Naive B cell (primary cell): ENCODE measurements at regions not wholly inside any gene's neighbourhood (a gene's known extent, or its start where the extent isn't known, plus 50 kb on each side); places are given as distances from the start of the nearest gene placed in this dataset.

Experiments used
- ATAC-seq, 2 donors: fragments of 150-1000 bp; cut with Tn5 transposase; 2 replicates each; pipeline ENCODE4 v1.10.0; 2021; ENCODE audit warnings: low read depth in 2 of 2, mild to moderate bottlenecking in 2 of 2, moderate library complexity in 2 of 2
- DNase-seq: peaks from one replicate; pipeline ENCODE4 v3.0.0; 2022
- H3K27ac Mint-ChIP-seq, 6 donors: one replicate each; pipeline ENCODE4 v1.8.0; 2020 to 2022; ENCODE audit warnings: mild to moderate bottlenecking in 6 of 6, mixed read lengths in 6 of 6, moderate library complexity in 5 of 6, inconsistent platforms in 2 of 6
- H3K27me3 Mint-ChIP-seq, 3 donors: one replicate each; pipeline ENCODE4 v1.8.0; 2021 to 2022; ENCODE audit warnings: mixed read lengths in 3 of 3, mild to moderate bottlenecking in 1 of 3
- H3K36me3 Mint-ChIP-seq, 2 donors: one replicate each; pipeline ENCODE4 v1.8.0; 2020 to 2022; ENCODE audit warnings: mixed read lengths in 2 of 2, inconsistent platforms in 1 of 2, mild to moderate bottlenecking in 1 of 2
- H3K4me1 Mint-ChIP-seq, 3 donors: one replicate each; pipeline ENCODE4 v1.8.0; 2020 to 2022; ENCODE audit warnings: mixed read lengths in 3 of 3, inconsistent platforms in 1 of 3, mild to moderate bottlenecking in 1 of 3, moderate library complexity in 1 of 3
- H3K4me3 Mint-ChIP-seq, 8 donors: one replicate each; pipeline ENCODE4 v1.8.0; 2020 to 2022; ENCODE audit warnings: mild to moderate bottlenecking in 8 of 8, mixed read lengths in 8 of 8, moderate library complexity in 8 of 8, inconsistent platforms in 2 of 8
- H3K9me3 Mint-ChIP-seq, 7 donors: one replicate each; pipeline ENCODE4 v1.8.0; 2020 to 2022; ENCODE audit warnings: mixed read lengths in 7 of 7, mild to moderate bottlenecking in 5 of 7, inconsistent platforms in 2 of 7, moderate library complexity in 1 of 7

DNA sequence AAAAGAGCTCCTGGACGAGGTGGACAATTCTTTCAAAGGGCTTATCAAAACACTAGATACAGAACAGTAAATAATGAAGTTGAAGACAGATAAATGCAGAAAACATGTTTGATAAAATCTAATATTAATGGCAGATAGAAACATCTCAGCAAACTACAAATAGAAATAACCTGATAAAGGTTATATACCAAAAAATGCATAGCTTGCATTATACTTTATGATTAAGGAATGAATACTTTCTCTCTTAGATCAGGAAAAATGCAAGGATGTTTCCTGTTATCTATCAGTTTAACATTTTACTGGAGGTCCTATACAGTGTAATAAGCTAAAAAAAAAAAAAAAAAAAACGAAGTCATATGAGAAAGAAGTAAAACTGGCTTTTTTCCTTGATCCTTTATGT lies 304.5 kb upstream of the CXorf51A start:
- peaks cover 0 to 13% (median 3%) of the 10 kb centered on the region in 7 donors for H3K9me3 Mint-ChIP-seq
- H3K36me3 Mint-ChIP-seq = no peaks in the 10 kb centered on the region
- ATAC-seq (no peak), DNase-seq (no peak)
- H3K27me3 Mint-ChIP-seq = no peaks in the 10 kb centered on the region
- H3K4me1 Mint-ChIP-seq = no peaks in the 10 kb centered on the region
- no peak overlapping the region for H3K27ac Mint-ChIP-seq
- H3K4me3 Mint-ChIP-seq = no peak overlapping the region

DNA sequence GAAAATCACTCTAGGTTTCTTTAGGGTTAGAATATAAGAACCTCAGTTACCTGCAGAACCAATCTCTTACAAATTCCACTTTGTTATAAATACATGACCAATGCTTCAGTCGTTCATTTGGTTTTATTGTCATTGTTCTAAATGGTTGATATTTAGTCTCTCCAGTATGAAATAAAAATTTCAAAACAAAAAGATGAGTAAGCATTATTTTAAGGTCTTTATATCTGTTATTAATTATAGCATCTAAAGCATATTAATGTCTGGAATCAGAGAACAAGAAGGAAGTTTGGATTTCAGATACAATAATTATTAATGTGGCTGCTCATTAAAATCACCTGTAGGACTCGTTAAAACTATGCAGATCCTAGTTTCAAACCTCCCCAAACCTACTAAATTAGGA lies 265.4 kb upstream of the CXorf51A start:
- DNase-seq = no peak
- Mint-ChIP-seq H3K4me1 (no peaks in the 10 kb centered on the region), H3K27ac (no peak overlapping the region), H3K9me3 (peaks cover 0 to 4% (median 0%) of the 10 kb centered on the region in 7 donors), H3K36me3 (no peaks in the 10 kb centered on the region), H3K27me3 (no peaks in the 10 kb centered on the region), H3K4me3 (no peak overlapping the region)
- ATAC-seq = no peak

DNA sequence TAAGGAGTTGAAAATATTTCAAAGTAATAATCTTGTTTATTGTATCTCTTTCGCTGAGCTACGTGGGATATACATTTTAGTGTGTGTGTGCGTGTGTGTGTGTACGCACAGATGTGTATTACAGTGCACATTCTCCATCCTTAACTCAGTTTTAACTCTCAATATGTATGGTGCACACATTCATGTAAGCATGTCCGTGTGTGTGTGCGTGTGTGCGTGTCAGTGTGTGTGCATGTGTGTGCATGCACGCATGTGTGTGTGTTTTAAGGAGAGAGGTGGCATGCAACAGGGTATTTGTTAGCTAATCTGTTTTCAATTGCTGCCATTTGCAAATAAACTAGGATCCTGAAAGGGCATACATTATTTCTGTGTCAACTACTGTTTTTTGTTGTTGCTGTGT lies 264.9 kb upstream of the CXorf51A start:
- no peak for ATAC-seq

DNA sequence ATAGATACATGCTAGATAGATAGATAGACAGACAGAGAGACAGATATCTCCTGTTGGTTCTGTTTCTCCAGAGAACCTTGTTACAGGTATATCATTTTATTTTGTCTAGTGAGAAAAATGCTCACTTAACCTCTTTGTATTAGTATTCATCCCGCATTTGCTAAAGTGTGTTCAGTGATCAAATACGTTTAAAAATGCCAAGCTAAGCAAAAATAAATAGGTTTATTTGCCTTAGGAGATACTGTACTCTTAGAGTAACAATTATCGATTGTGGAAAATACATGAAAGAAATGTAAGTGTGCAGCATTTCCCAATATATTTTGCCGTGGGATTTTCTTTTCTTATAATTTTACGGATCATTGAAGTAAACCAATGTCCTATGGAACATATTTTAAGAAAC lies 262.9 kb upstream of the CXorf51A start:
- ATAC-seq (no peak), DNase-seq (no peak)
- H3K9me3 Mint-ChIP-seq = peaks cover 0 to 4% (median 1%) of the 10 kb centered on the region in 7 donors
- H3K27ac Mint-ChIP-seq = no peak overlapping the region
- no peak overlapping the region for H3K4me3 Mint-ChIP-seq
- no peaks in the 10 kb centered on the region for H3K27me3 Mint-ChIP-seq
- no peaks in the 10 kb centered on the region for H3K36me3 Mint-ChIP-seq
- H3K4me1 Mint-ChIP-seq = no peaks in the 10 kb centered on the region

More for the DNA sequence above, 264.9 kb upstream of the CXorf51A start:
- no peaks in the 10 kb centered on the region for H3K4me1 Mint-ChIP-seq
- H3K36me3 Mint-ChIP-seq = no peaks in the 10 kb centered on the region
- no peak for DNase-seq
- no peak overlapping the region for H3K27ac Mint-ChIP-seq
- no peak overlapping the region for H3K4me3 Mint-ChIP-seq
- H3K27me3 Mint-ChIP-seq = no peaks in the 10 kb centered on the region
- peaks cover 0 to 4% (median 0%) of the 10 kb centered on the region in 7 donors for H3K9me3 Mint-ChIP-seq

DNA sequence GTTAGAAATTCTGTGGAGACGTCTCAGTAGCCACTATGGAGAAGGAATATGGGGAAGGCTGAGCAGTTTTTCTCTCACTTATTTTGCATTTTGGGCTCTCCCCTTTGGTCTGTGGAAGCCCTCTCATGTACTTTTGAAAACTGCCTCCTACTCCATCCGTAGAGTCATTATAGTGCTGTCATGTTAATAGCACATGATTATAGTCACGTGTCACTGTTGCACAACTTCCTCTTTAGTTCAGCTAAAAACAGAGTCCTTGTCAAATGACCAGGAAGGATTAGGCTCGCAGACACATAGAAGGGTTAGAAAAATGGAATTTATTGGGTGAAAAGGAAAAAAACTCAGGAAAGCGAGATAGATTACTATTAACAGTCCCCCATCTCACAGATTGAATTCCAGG lies 258.2 kb upstream of the CXorf51A start:
- no peak overlapping the region for H3K4me3 Mint-ChIP-seq
- no peaks in the 10 kb centered on the region for H3K27me3 Mint-ChIP-seq
- H3K36me3 Mint-ChIP-seq = no peaks in the 10 kb centered on the region
- H3K27ac Mint-ChIP-seq = peak overlapping the region in 1 of 6 donors; percentile 30
- H3K9me3 Mint-ChIP-seq = peaks cover 0 to 7% (median 4%) of the 10 kb centered on the region in 7 donors
- no peak for DNase-seq
- ATAC-seq = no peak
- no peaks in the 10 kb centered on the region for H3K4me1 Mint-ChIP-seq

DNA sequence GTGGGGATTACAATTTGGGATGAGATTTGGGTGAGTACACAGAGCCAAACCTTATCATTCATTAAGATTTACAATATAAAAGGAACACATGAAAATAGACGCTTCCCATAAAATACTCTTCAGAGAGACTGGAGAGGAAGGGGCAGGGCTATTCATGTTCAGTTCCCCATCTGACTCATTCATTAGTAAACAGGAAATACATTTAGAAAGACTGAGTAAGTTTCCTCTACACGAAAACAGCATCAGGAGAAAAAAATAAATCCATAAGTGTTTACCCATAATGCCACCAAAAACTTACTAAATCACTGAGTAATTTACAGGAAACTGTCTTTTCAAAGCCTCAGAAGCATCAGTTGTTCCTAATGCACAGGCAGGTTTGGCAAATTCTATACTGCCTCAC lies 255.4 kb upstream of the CXorf51A start:
- Mint-ChIP-seq H3K4me3 (no peak overlapping the region), H3K9me3 (peaks cover 0 to 7% (median 1%) of the 10 kb centered on the region in 7 donors), H3K36me3 (no peaks in the 10 kb centered on the region), H3K27ac (no peak overlapping the region), H3K27me3 (no peaks in the 10 kb centered on the region), H3K4me1 (no peaks in the 10 kb centered on the region)
- no peak for DNase-seq
- no peak for ATAC-seq
